ENCODE measurements at regions not wholly inside any gene's neighbourhood (a gene's known extent, or its start where the extent isn't known, plus 50 kb on each side); places are given as distances from the start of the nearest gene placed in this dataset.

GRCh38 chr3:23644099-23644498, 161.7 kb upstream of the UBE2E1 start:
- DNase-seq (ENCODE audit: low read depth in 3 of 3): no peak

GRCh38 chr3:23644676-23645075, 161.1 kb upstream of the UBE2E1 start:
- no peak for DNase-seq (ENCODE audit: low read depth in 3 of 3)

GRCh38 chr3:23645533-23646183, 160.1 kb upstream of the UBE2E1 start:
- no peak for DNase-seq (ENCODE audit: low read depth in 3 of 3)

- DNase-seq (ENCODE audit: low read depth in 3 of 3): no peak
These were observed 159.4 kb upstream of the UBE2E1 start for GRCh38 chr3:23646184-23646920.

- DNase-seq (ENCODE audit: low read depth in 3 of 3): no peak
These were observed 158.0 kb upstream of the UBE2E1 start for GRCh38 chr3:23647706-23648258.

GRCh38 chr3:23648326-23648995, 157.3 kb upstream of the UBE2E1 start:
- DNase-seq (ENCODE audit: low read depth in 3 of 3): no peak

GRCh38 chr3:23648996-23649395, 156.8 kb upstream of the UBE2E1 start:
- no peak for DNase-seq (ENCODE audit: low read depth in 3 of 3)

GRCh38 chr3:23649448-23649847, 156.3 kb upstream of the UBE2E1 start:
- DNase-seq (ENCODE audit: low read depth in 3 of 3): no peak

- no peak for DNase-seq (ENCODE audit: low read depth in 3 of 3)
These were observed 155.2 kb upstream of the UBE2E1 start for GRCh38 chr3:23650371-23651140.

- no peak for DNase-seq (ENCODE audit: low read depth in 3 of 3)
These were observed 151.9 kb upstream of the UBE2E1 start for GRCh38 chr3:23653647-23654525.

GRCh38 chr3:23654571-23654970, 151.2 kb upstream of the UBE2E1 start:
- no peak for DNase-seq (ENCODE audit: low read depth in 3 of 3)

- DNase-seq (ENCODE audit: low read depth in 3 of 3): no peak
These were observed 150.0 kb upstream of the UBE2E1 start for GRCh38 chr3:23655749-23656148.

- DNase-seq (ENCODE audit: low read depth in 3 of 3): no peak
These were observed 149.6 kb upstream of the UBE2E1 start for GRCh38 chr3:23656199-23656598.

GRCh38 chr3:23656821-23657220, 148.9 kb upstream of the UBE2E1 start:
- DNase-seq (ENCODE audit: low read depth in 3 of 3): no peak

- DNase-seq (ENCODE audit: low read depth in 3 of 3): no peak
These were observed 148.1 kb upstream of the UBE2E1 start for GRCh38 chr3:23657647-23658046.

GRCh38 chr3:23659274-23659673, 146.5 kb upstream of the UBE2E1 start:
- no peak for DNase-seq (ENCODE audit: low read depth in 3 of 3)

- DNase-seq (ENCODE audit: low read depth in 3 of 3): no peak
These were observed 145.8 kb upstream of the UBE2E1 start for GRCh38 chr3:23659840-23660430.

- no peak for DNase-seq (ENCODE audit: low read depth in 3 of 3)
These were observed 143.6 kb upstream of the UBE2E1 start for GRCh38 chr3:23662079-23662617.

- no peak for DNase-seq (ENCODE audit: low read depth in 3 of 3)
These were observed 142.5 kb upstream of the UBE2E1 start for GRCh38 chr3:23663246-23663645.

GRCh38 chr3:23663661-23664186, 142.0 kb upstream of the UBE2E1 start:
- no peak for DNase-seq (ENCODE audit: low read depth in 3 of 3)

All from stimulated activated CD4-positive, alpha-beta T cell treated with anti-CD3 and anti-CD28 coated beads, TNF-alpha, amount 100 ng/mL, for 24 hours (primary cell).